ENCODE measurements at regions not wholly inside any gene's neighbourhood (a gene's known extent, or its start where the extent isn't known, plus 50 kb on each side); places are given as distances from the start of the nearest gene placed in this dataset.

GRCh38 chr9:13728917-13729811 lies 449.7 kb upstream of the MPDZ start:
- Histone ChIP-seq H3K27me3 (replicated peaks; ENCODE audit: insufficient read depth, low read length) (no peaks in the 10 kb centered on the region), H3K4me2 (ENCODE audit: low read depth, low read length) (no peak overlapping the region), H3K9me3 (replicated peaks; ENCODE audit: insufficient read depth, low read length) (no peaks in the 10 kb centered on the region), H3F3A (ENCODE audit: insufficient read depth, low read length) (no peaks in the 10 kb centered on the region), H3K36me3 (replicated peaks; ENCODE audit: insufficient read depth, low read length) (no peaks in the 10 kb centered on the region), H3K4me1 (ENCODE audit: low read length) (no peaks in the 10 kb centered on the region), H2AFZ (ENCODE audit: low read length) (no peak overlapping the region), H3K79me2 (ENCODE audit: low read length) (no peaks in the 10 kb centered on the region), H3K9me2 (replicated peaks; ENCODE audit: insufficient read depth, low read length) (no peaks in the 10 kb centered on the region), H3K27ac (ENCODE audit: low read length) (no peak overlapping the region), H3K9ac (ENCODE audit: low read length) (no peak overlapping the region), H3K4me3 (ENCODE audit: low read length) (no peak overlapping the region), H4K20me1 (ENCODE audit: insufficient read depth, low read length) (no peaks in the 10 kb centered on the region)
- TF ChIP-seq, protein P1, sequence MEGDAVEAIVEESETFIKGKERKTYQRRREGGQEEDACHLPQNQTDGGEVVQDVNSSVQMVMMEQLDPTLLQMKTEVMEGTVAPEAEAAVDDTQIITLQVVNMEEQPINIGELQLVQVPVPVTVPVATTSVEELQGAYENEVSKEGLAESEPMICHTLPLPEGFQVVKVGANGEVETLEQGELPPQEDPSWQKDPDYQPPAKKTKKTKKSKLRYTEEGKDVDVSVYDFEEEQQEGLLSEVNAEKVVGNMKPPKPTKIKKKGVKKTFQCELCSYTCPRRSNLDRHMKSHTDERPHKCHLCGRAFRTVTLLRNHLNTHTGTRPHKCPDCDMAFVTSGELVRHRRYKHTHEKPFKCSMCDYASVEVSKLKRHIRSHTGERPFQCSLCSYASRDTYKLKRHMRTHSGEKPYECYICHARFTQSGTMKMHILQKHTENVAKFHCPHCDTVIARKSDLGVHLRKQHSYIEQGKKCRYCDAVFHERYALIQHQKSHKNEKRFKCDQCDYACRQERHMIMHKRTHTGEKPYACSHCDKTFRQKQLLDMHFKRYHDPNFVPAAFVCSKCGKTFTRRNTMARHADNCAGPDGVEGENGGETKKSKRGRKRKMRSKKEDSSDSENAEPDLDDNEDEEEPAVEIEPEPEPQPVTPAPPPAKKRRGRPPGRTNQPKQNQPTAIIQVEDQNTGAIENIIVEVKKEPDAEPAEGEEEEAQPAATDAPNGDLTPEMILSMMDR (IDR thresholded peaks at IDR 0.05; ENCODE audit: low read length), result no peak
- TF ChIP-seq EZH2phosphoT487 (IDR thresholded peaks at IDR 0.05; ENCODE audit: low read length) (no peak), EZH2 (optimal IDR thresholded peaks at IDR 0.05; ENCODE audit: low read depth, low read length) (no peak)
- no peak for DNase-seq

DNA sequence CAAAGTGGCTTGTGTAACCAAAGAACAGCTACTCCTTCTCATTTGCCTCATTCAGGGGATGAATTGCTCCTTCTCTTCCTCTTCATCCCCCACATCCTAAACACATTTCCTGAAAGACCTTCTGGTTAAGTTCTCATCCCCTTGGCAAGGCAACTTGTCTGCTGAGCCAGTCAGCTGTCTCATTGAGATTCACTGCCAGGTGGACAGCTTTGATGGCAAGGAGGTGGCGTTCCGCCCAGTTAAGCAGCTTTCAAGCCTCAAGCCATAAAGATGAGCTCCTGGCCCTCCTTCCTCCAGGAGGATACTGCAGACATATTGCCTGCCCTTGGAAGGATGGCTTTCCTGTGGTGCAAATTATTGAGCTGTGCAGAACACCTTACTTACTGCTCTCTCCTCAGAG lies 448.6 kb upstream of the MPDZ start:
- H3K36me3 ChIP-seq (replicated peaks; ENCODE audit: insufficient read depth, low read length), result no peaks in the 10 kb centered on the region
- no peaks in the 10 kb centered on the region for H4K20me1 ChIP-seq (ENCODE audit: insufficient read depth, low read length)
- H3K9ac ChIP-seq (ENCODE audit: low read length), result no peak overlapping the region
- no peaks in the 10 kb centered on the region for H3F3A ChIP-seq (ENCODE audit: insufficient read depth, low read length)
- H3K27me3 ChIP-seq (replicated peaks; ENCODE audit: insufficient read depth, low read length), result no peaks in the 10 kb centered on the region
- H3K27ac ChIP-seq (ENCODE audit: low read length), result no peak overlapping the region
- no peaks in the 10 kb centered on the region for H3K79me2 ChIP-seq (ENCODE audit: low read length)
- no peak overlapping the region for H3K4me3 ChIP-seq (ENCODE audit: low read length)
- DNase-seq, result no peak
- no peaks in the 10 kb centered on the region for H3K9me3 ChIP-seq (replicated peaks; ENCODE audit: insufficient read depth, low read length)
- no peak overlapping the region for H3K4me2 ChIP-seq (ENCODE audit: low read depth, low read length)
- no peak overlapping the region for H2AFZ ChIP-seq (ENCODE audit: low read length)
- H3K9me2 ChIP-seq (replicated peaks; ENCODE audit: insufficient read depth, low read length), result no peaks in the 10 kb centered on the region
- H3K4me1 ChIP-seq (ENCODE audit: low read length), result no peaks in the 10 kb centered on the region
- TF ChIP-seq, protein P1 (IDR thresholded peaks at IDR 0.05; ENCODE audit: low read length), result no peak
- TF ChIP-seq EZH2 (optimal IDR thresholded peaks at IDR 0.05; ENCODE audit: low read depth, low read length), result no peak
- no peak for TF ChIP-seq EZH2phosphoT487 (IDR thresholded peaks at IDR 0.05; ENCODE audit: low read length)

DNA sequence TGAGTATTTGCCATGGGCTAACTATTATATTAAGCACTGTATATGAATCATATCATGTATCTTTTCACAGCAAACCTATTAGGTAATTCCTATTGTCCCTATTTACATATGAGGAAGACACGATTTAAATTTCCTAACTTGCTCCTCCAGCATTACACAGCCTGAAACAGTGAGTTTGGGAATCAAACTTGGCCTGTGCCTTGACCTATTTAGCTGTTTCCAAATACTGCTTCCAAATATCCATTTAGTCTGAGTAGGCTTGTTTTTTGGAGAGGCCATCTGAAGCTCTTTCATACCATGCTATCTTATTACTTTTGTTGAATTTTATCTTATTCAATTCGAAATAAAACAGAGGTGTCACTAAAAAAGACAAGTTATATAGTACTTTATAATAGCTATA lies 447.3 kb upstream of the MPDZ start:
- Histone ChIP-seq H3K4me3 (ENCODE audit: low read length) (no peak overlapping the region), H3K9ac (ENCODE audit: low read length) (no peak overlapping the region), H3K36me3 (replicated peaks; ENCODE audit: insufficient read depth, low read length) (no peaks in the 10 kb centered on the region), H2AFZ (ENCODE audit: low read length) (no peak overlapping the region), H3K27me3 (replicated peaks; ENCODE audit: insufficient read depth, low read length) (no peaks in the 10 kb centered on the region), H3K9me3 (replicated peaks; ENCODE audit: insufficient read depth, low read length) (no peaks in the 10 kb centered on the region), H3F3A (ENCODE audit: insufficient read depth, low read length) (no peaks in the 10 kb centered on the region), H3K4me1 (ENCODE audit: low read length) (no peaks in the 10 kb centered on the region), H4K20me1 (ENCODE audit: insufficient read depth, low read length) (no peaks in the 10 kb centered on the region), H3K4me2 (ENCODE audit: low read depth, low read length) (no peak overlapping the region), H3K9me2 (replicated peaks; ENCODE audit: insufficient read depth, low read length) (no peaks in the 10 kb centered on the region), H3K27ac (ENCODE audit: low read length) (no peak overlapping the region), H3K79me2 (ENCODE audit: low read length) (no peaks in the 10 kb centered on the region)
- no peak for DNase-seq
- TF ChIP-seq, protein P1 (IDR thresholded peaks at IDR 0.05; ENCODE audit: low read length), result no peak
- TF ChIP-seq EZH2phosphoT487 (IDR thresholded peaks at IDR 0.05; ENCODE audit: low read length) (no peak), EZH2 (optimal IDR thresholded peaks at IDR 0.05; ENCODE audit: low read depth, low read length) (no peak)
